Stimulated activated CD8-positive, alpha-beta memory T cell treated with anti-CD3 and anti-CD28 coated beads, Interleukin-15, amount 100 ng/mL, for 48 hours (primary cell): ENCODE measurements at regions not wholly inside any gene's neighbourhood (a gene's known extent, or its start where the extent isn't known, plus 50 kb on each side); places are given as distances from the start of the nearest gene placed in this dataset.
"Not testable (repeated sequence)": the region's sequence is repeated elsewhere in the genome, so short reads cannot be mapped to it uniquely, and the experiment has no call there.

Source experiments
- DNase-seq, 2 donors: peaks; one replicate each; pipeline ENCODE4 v3.0.0-alpha.2; 2020; ENCODE audit warnings: low read depth in 2 of 2

GRCh38 chr10:128178302-128178958 is 52.2 kb upstream of the MKI67 start:
- DNase-seq = peak; percentile 5 to 31

GRCh38 chr10:128180843-128181242 is 54.6 kb upstream of the MKI67 start:
- peak; percentile 9 to 19 for DNase-seq

- DNase-seq = no peak
These were observed 59.4 kb upstream of the MKI67 start for GRCh38 chr10:128185627-128186026.

- peak in 1 of 2 donors; percentile 6 for DNase-seq
These were observed 61.0 kb upstream of the MKI67 start for GRCh38 chr10:128186959-128187787.

- DNase-seq = no peak
These were observed 61.6 kb upstream of the MKI67 start for GRCh38 chr10:128187788-128188185.

GRCh38 chr10:128189176-128189575 is 63.0 kb upstream of the MKI67 start:
- DNase-seq = no peak

GRCh38 chr10:128191847-128192246 is 65.6 kb upstream of the MKI67 start:
- DNase-seq = no peak

GRCh38 chr10:128201826-128202225 is 75.6 kb upstream of the MKI67 start:
- DNase-seq = not testable (repeated sequence)

- no peak for DNase-seq
These were observed 76.8 kb upstream of the MKI67 start for GRCh38 chr10:128203028-128203427.

- DNase-seq = not testable (repeated sequence)
These were observed 79.4 kb upstream of the MKI67 start for GRCh38 chr10:128205591-128205990.

GRCh38 chr10:128206676-128207075 is 80.5 kb upstream of the MKI67 start:
- no peak for DNase-seq

GRCh38 chr10:128209862-128210214 is 83.6 kb upstream of the MKI67 start:
- DNase-seq = no peak

GRCh38 chr10:128210215-128211063 is 84.2 kb upstream of the MKI67 start:
- peak; percentile 53 to 59 for DNase-seq

GRCh38 chr10:128211064-128211504 is 84.9 kb upstream of the MKI67 start:
- DNase-seq = no peak

- DNase-seq = peak; percentile 77 to 78
These were observed 85.9 kb upstream of the MKI67 start for GRCh38 chr10:128211953-128212727.

- no peak for DNase-seq
These were observed 86.9 kb upstream of the MKI67 start for GRCh38 chr10:128213156-128213555.

GRCh38 chr10:128215733-128216132 is 89.5 kb upstream of the MKI67 start:
- DNase-seq = no peak

GRCh38 chr10:128217136-128217535 is 90.9 kb upstream of the MKI67 start:
- no peak for DNase-seq

GRCh38 chr10:128218161-128218560 is 91.9 kb upstream of the MKI67 start:
- no peak for DNase-seq

GRCh38 chr10:128219295-128219694 is 93.1 kb upstream of the MKI67 start:
- DNase-seq = no peak

- no peak for DNase-seq
These were observed 93.8 kb upstream of the MKI67 start for GRCh38 chr10:128220021-128220420.
